Femur (tissue), 1 donor: ENCODE measurements at regions not wholly inside any gene's neighbourhood (a gene's known extent, or its start where the extent isn't known, plus 50 kb on each side); places are given as distances from the start of the nearest gene placed in this dataset.
"Not testable (repeated sequence)": the region's sequence is repeated elsewhere in the genome, so short reads cannot be mapped to it uniquely, and the experiment has no call there.

Experiments
- DNase-seq: peaks from one replicate; pipeline ENCODE4 v3.0.0-alpha.2; 2017

DNA sequence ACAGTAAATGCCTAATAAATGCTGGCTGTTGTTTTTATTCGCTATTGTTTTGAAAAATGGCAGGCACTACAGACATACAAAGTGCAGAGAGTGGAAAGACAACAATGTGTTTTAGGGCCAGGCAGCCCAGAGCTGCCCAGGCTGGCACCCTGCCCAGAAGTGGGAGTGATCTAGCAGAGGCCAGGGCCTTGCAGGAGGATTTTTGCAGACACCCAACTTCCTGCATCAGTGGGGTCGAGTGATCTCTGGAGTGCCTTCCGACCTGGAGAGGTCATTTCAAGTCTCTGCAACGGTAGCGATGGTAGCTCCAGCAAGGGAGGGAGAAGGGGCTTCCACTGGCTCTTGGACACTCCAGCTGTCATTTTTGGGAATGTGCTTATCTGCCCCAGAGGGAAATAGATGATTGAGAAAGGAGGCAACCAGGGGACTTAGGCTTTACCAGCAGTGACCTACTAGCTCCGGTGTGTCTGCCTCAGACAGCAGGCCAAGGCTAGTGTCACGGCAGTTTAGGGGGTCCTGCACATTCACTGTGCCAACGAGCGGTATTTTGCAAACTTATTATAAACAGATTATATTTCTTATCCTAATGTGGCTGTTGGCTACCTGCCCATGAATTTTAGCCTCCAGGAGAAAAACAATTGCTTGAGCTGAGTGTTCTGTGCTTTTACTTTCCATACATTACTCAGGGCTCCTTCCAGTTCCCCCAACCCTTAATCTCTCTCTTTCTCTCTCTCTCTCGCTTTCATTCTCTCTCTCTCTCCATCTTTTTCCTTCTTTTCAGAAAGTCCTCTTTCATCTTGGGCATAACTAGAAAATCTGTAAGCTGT is 153.9 kb upstream of the PLGLB2 start:
- DNase-seq: peak; percentile 62

- DNase-seq: peak; percentile 12
Observed at GRCh38 chr2:87594611-87594992, 153.3 kb upstream of the PLGLB2 start.

DNA sequence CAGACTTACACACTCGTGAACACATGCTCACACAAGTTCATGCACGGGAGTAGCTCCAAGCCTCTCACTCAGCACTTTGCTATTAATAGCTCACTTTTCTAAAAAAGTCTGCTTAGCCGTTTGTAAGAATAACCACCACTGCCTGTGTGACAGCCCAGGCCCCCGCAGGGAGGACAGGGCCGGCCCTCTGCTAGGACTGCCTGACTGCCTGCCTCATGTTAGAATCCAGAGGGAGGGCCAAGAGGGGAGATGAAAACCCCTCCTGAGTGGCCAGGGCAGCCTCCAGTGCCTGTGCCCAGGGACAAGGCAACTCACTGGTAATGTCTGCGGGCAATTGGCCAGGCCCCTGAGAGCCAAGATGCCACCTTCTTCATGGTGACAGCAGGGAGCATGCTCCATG is 152.9 kb upstream of the PLGLB2 start:
- DNase-seq: peak; percentile 43

GRCh38 chr2:87600961-87601360 is 146.9 kb upstream of the PLGLB2 start:
- DNase-seq: not testable (repeated sequence)

DNA sequence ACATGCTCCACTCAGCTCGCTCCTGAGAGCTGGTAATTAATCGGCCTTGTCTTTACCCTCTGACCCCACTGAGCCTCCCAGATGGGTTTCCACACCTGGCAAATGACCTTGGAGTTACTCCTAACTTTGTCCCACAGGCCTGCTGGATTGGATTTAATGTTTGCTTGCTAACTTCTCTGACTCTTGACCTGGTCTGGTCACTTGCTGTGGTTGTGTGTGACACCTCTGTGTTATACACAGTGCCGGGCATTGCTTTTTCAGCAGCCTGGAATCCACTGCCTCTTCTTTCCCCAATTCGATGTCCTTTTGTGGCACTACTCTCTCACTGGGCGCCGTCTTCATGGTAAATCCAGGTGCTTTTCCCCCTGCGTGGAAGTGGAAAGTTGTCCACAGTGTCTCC is 145.8 kb upstream of the PLGLB2 start:
- DNase-seq: not testable (repeated sequence)

- DNase-seq: not testable (repeated sequence)
Observed at GRCh38 chr2:87602728-87603127, 145.2 kb upstream of the PLGLB2 start.

- DNase-seq: peak; percentile 25
Observed at GRCh38 chr2:87603418-87604278, 144.2 kb upstream of the PLGLB2 start.

- DNase-seq: peak; percentile 18
Observed at GRCh38 chr2:87604279-87604818, 143.5 kb upstream of the PLGLB2 start.

DNA sequence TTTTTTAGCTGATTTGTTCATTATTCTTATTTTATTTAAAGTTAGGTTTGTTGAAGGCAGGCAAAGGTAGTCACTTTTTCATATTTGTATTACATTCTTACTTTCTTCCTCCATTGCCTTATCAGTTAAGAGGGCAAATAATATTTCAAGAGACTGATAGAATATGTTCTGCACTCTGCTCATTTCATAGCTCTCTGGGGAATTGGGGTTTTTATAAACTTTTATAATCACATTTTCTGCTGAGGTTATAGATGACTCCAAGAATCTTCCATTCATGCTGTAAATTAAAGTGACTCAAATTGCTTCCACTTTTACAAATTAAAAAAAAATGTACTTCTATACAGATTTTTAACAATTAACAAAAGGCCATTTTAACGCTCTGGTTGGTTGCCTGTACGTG is 142.9 kb upstream of the PLGLB2 start:
- DNase-seq: not testable (repeated sequence)

DNA sequence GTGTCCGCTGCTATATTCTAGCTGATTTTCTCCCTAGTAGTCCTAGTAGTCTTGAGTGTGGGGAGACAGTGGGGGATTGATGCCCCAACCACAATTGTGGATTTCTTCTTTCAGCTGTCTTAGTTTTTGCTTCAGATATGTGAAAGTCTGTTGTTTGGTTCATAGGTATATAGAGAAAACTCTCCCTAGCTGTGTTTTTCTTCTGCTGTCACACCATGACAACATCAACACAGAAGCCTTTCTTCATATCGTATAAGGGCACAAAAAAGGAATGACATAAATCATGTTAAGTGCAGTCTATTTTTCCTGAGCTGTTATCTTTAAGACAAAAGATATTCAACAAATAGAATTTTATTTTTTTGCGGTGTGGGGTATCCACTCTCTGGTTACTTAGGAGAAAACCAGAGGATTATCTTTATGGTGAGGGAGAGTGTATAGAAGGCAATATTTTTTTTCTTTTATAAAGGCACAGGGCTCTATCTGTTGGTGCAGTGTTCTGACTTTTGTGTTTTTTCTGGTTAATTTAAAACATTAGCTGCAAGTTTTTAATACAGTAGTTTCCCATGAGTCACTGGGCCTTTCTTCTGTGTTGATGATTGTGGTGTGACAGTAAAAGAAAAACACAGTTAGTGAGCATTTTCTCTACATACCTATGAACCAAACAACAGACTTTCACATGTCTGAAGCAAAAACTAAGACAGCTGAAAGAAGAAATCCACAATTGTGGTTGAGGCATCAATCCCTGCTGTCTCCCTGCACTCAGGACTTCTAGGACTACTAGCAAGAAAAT is 139.3 kb upstream of the PLGLB2 start:
- not testable (repeated sequence) for DNase-seq

- DNase-seq: not testable (repeated sequence)
Observed at GRCh38 chr2:87610974-87611373, 136.9 kb upstream of the PLGLB2 start.

DNA sequence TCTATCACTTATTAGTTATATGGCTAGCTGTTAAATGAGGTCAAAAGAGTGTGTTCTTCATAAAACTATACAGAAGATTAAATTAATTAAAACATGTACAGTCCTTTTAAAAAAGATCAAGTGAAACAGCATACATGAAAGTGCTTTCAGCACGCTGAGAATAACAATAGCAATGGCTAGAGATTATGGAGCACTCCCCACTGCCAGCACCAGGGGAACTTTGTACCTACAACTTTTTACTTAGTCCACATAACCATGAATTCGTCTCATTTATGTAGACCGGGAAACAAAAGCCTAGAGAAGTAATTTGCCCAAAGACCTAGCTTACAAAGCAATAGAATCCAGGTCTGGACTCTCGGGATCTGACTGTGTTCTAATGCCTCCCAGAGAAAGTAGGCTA is 136.5 kb upstream of the PLGLB2 start:
- DNase-seq: not testable (repeated sequence)

- not testable (repeated sequence) for DNase-seq
Observed at GRCh38 chr2:87611956-87612355, 135.9 kb upstream of the PLGLB2 start.

DNA sequence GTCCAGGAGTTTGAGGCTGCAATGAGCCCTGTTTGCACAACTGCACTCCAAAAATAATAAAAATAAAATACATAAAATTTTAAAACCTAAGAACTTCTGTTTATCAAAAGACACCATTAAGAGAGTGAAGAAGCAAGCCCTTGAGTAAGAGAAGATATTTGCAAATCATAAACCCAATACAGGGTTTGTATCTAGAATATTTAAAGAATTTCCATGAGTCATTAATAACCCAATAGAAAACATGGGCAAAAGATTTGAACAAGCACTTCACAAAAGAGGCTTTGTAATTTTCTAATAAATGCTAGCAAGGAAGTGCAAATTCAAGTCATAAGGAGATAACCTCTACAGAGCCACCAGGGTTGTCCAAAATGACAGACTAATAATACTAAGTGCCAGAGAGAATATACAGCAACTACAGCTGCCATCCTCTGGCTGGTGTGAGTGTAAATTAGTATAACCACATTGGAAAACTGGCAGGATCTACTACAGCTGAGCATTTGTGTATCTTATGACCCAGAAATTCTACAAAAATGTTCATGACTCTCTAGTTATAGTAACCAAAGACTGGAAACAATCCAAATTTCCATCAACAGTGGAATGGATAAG is 133.0 kb upstream of the PLGLB2 start:
- not testable (repeated sequence) for DNase-seq

DNA sequence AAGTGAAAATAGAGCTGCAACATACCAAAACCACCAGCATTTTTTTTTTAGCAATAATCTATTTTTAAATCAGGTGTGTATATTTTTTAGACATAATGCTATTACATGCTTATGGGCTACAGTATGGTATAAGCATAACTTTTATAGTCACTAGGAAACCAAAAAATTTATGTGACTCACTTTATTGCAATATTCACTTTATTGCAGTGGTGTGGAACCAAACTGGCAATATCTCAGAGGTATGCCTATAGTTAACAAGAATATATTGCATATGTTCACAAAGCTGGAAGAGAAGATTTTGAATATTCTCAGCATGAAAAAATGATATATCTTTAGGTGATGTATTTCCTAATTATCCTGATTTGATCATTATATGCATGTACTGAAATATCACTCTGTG is 128.8 kb upstream of the PLGLB2 start:
- DNase-seq: not testable (repeated sequence)

- DNase-seq: not testable (repeated sequence)
Observed at GRCh38 chr2:87621139-87621538, 126.7 kb upstream of the PLGLB2 start.

GRCh38 chr2:87622720-87623119 is 125.2 kb upstream of the PLGLB2 start:
- not testable (repeated sequence) for DNase-seq

DNA sequence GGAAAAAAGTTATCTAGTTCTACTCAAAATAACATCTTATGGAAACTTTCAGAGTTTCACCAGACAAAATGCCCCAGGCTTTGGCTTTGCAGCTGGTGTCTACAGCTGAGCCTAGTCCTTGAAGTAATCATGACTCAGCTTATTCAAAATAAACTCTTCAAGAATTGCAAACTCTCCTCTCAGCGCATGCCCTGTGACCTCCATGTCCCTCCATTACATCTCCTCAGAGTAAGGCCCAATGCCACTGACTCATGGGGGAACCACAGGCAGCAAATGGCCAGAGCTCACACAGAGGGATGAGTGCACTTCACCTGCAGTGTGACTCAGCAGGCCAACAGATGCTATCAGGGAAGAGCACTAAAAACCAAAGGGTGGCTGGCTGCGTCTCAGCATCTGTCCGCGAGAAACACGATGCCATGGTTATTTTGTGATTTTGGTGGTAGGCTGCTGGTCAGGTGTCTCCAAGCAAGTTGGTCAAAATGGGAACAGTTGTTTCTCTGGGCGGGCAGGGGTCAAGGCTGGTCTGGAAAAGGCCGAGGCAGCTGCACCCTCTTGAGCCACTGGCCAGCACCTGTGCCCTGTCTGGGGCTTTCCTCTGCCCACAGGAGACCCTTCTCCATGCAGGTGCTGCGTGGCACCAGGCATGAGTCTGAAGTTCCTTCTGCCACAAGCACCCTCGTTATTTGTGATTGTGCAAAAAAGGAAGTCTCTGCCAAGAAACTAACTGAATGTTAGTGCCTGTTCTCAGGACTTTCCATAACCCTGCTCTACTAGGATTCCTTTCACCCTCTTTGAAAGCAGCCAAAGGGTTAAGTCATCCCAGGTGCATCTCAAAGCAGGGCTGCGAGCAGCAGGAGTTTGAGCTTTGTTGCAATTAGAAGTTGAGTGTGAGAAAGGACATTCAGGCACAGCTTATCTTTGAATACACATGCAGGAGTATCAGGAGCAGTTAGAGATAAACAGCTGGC is 118.1 kb upstream of the PLGLB2 start:
- not testable (repeated sequence) for DNase-seq

DNA sequence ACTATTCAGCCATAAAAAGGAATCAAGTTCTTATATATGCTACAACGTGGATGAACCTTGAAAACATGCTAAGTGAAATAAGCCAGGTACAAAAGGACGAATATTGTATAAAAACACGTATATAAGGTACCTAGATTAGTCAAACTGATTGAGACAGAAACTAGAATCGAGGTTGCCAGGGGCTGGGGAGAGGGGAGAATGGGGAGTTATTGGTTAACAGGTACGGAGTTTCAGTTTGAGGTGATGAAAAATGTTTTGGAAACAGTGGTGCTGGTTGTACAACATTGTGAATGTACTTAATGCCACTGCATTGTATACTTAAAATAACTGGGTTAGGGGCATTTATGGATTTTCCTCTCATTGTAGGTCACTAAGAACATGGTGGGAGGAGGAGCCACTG is 117.0 kb upstream of the PLGLB2 start:
- DNase-seq: not testable (repeated sequence)

DNA sequence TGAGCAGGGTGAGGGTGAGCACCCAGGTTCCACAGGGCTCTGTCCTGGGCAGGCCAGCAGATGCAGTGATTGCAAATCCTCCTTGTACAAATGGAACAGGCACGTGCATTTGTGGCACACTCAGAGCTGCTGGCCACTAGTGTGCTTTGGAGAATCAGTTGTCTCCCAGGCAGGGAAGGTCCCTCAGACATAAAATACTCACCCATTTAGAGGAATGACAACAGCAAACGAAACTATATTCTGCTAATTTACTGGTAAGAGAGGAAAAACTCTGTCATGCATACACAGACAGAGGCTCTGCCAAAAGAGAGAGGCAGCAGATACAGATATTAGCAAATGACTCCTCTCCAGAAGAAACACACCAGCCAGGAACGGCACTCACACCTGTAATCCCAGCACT is 116.5 kb upstream of the PLGLB2 start:
- DNase-seq: not testable (repeated sequence)
